ENCODE measurements at regions not wholly inside any gene's neighbourhood (a gene's known extent, or its start where the extent isn't known, plus 50 kb on each side); places are given as distances from the start of the nearest gene placed in this dataset.

DNA sequence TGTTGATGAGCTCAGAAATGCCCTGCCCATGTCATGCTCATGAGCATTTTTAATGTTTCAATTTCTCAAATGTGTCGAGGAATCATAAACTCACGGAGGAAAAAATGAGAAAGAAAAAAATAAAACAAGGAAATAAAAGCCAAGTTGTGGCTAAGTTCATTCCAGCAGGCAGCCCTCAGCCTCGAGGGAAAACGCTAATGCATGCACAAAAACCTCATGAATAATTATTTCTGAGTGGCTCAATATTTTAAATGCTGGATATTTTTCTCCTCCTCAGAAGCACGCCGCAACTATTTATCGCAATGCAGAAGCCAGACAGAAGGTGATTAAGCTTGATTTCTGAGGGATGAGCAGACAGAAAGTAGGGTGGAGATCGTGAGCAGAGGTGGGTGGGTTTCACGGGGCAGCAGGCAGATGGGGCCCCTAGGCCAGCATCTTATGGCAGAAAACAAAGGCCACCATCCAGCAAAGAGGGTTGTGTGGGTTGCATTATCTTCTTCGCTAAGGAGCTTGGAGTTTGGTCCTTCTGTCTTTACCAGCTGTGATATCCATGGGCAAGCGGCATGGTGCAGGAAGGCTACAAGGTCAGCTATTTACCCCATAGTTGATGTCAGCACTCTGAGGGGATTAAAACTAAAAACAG, 151.5 kb upstream of the LRFN2 start:
- CTCF ChIA-PET = no interaction called here
- H3K27me3 ChIP-seq (replicated peaks; ENCODE audit: insufficient read depth, low read depth, low read length, poor library complexity) = no peaks in the 10 kb centered on the region
- BruUV-seq (replicated peaks) = no TSS peak
- H3K4me1 ChIP-seq (ENCODE audit: insufficient read depth, low read length, poor library complexity, severe bottlenecking) = peaks cover 8% of the 10 kb centered on the region
- DNase-seq (ENCODE audit: low spot score) = peak; percentile 26
- peak overlapping the region; percentile 3 for H3K4me3 ChIP-seq (ENCODE audit: low read depth, low read length, poor library complexity, severe bottlenecking)
- H3K36me3 ChIP-seq (ENCODE audit: insufficient read depth, low read length, poor library complexity, severe bottlenecking) = no peaks in the 10 kb centered on the region
- no peak for TF ChIP-seq EZH2 (IDR thresholded peaks at IDR 0.05; ENCODE audit: borderline replicate concordance, low read depth, low read length, poor library complexity, severe bottlenecking)
- TF ChIP-seq, protein P1, sequence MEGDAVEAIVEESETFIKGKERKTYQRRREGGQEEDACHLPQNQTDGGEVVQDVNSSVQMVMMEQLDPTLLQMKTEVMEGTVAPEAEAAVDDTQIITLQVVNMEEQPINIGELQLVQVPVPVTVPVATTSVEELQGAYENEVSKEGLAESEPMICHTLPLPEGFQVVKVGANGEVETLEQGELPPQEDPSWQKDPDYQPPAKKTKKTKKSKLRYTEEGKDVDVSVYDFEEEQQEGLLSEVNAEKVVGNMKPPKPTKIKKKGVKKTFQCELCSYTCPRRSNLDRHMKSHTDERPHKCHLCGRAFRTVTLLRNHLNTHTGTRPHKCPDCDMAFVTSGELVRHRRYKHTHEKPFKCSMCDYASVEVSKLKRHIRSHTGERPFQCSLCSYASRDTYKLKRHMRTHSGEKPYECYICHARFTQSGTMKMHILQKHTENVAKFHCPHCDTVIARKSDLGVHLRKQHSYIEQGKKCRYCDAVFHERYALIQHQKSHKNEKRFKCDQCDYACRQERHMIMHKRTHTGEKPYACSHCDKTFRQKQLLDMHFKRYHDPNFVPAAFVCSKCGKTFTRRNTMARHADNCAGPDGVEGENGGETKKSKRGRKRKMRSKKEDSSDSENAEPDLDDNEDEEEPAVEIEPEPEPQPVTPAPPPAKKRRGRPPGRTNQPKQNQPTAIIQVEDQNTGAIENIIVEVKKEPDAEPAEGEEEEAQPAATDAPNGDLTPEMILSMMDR (conservative IDR thresholded peaks at IDR 0.05; ENCODE audit: low read depth, low read length) = no peak
- intact Hi-C loops (cut with micrococcal nuclease; ENCODE audit: unreplicated experiment) = no loop called here
- no peak overlapping the region for H3K27ac ChIP-seq (ENCODE audit: low read depth, low read length, poor library complexity, severe bottlenecking)
- POLR2A ChIA-PET (ENCODE audit: low non-redundant PET) = no interaction called here
- no peaks in the 10 kb centered on the region for H3K9me3 ChIP-seq (ENCODE audit: low read depth, low read length, poor library complexity, severe bottlenecking)

DNA sequence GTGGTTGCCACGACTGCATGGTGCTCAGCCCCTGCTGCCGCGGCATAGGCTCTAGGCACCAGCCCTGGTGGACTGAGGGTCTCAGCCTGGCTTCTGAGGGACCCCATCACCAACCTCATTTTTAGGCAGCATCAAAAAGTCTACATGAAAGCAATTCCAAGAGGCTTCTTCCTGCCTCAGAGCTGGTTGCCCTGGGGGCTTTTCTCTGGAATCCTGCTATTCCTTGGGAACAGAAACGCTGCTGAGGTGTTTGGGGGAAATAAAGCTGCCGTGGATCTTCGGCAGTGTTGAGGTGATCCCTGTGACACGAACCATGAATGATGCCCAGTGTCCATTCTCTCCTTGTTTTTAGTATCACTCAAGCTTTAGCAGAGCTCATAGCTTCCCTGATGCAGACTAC, 148.4 kb upstream of the LRFN2 start:
- no peaks in the 10 kb centered on the region for H3K27me3 ChIP-seq (replicated peaks; ENCODE audit: insufficient read depth, low read depth, low read length, poor library complexity)
- H3K4me1 ChIP-seq (ENCODE audit: insufficient read depth, low read length, poor library complexity, severe bottlenecking) = peaks cover 8% of the 10 kb centered on the region
- ChIA-PET CTCF (no interaction called here), POLR2A (ENCODE audit: low non-redundant PET) (no interaction called here)
- DNase-seq (ENCODE audit: low spot score) = no peak
- BruUV-seq (replicated peaks) = no TSS peak
- H3K36me3 ChIP-seq (ENCODE audit: insufficient read depth, low read length, poor library complexity, severe bottlenecking) = no peaks in the 10 kb centered on the region
- TF ChIP-seq, protein P1 (conservative IDR thresholded peaks at IDR 0.05; ENCODE audit: low read depth, low read length) = no peak
- TF ChIP-seq EZH2 (IDR thresholded peaks at IDR 0.05; ENCODE audit: borderline replicate concordance, low read depth, low read length, poor library complexity, severe bottlenecking) = no peak
- no peak overlapping the region for H3K4me3 ChIP-seq (ENCODE audit: low read depth, low read length, poor library complexity, severe bottlenecking)
- H3K27ac ChIP-seq (ENCODE audit: low read depth, low read length, poor library complexity, severe bottlenecking) = no peak overlapping the region
- intact Hi-C loops (cut with micrococcal nuclease; ENCODE audit: unreplicated experiment) = no loop called here
- H3K9me3 ChIP-seq (ENCODE audit: low read depth, low read length, poor library complexity, severe bottlenecking) = no peaks in the 10 kb centered on the region

DNA sequence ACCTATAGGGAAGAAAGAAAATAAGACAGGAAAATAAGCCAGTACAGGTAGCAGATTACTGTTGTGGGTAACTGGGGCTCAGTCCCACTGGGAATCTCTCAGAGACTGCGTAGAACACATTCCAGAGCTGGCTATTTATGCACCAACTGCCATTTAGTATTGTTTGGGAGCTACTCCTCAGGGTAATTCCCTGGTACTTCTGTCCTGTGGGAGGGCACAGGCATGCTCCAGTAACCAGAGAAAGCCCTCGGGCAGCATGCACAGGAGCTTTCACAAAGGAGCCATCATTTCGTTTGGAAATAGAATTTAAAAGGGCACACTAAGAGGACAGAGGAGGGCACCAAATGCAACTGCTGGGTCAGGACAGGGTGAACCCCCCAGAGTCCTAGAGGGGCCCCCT, 148.0 kb upstream of the LRFN2 start:
- Histone ChIP-seq H3K4me3 (ENCODE audit: low read depth, low read length, poor library complexity, severe bottlenecking) (no peak overlapping the region), H3K4me1 (ENCODE audit: insufficient read depth, low read length, poor library complexity, severe bottlenecking) (peaks cover 8% of the 10 kb centered on the region), H3K27ac (ENCODE audit: low read depth, low read length, poor library complexity, severe bottlenecking) (no peak overlapping the region), H3K27me3 (replicated peaks; ENCODE audit: insufficient read depth, low read depth, low read length, poor library complexity) (no peaks in the 10 kb centered on the region), H3K36me3 (ENCODE audit: insufficient read depth, low read length, poor library complexity, severe bottlenecking) (no peaks in the 10 kb centered on the region), H3K9me3 (ENCODE audit: low read depth, low read length, poor library complexity, severe bottlenecking) (no peaks in the 10 kb centered on the region)
- intact Hi-C loops (cut with micrococcal nuclease; ENCODE audit: unreplicated experiment) = no loop called here
- no TSS peak for BruUV-seq (replicated peaks)
- ChIA-PET CTCF (no interaction called here), POLR2A (ENCODE audit: low non-redundant PET) (no interaction called here)
- TF ChIP-seq EZH2 (IDR thresholded peaks at IDR 0.05; ENCODE audit: borderline replicate concordance, low read depth, low read length, poor library complexity, severe bottlenecking) = no peak
- no peak for DNase-seq (ENCODE audit: low spot score)

DNA sequence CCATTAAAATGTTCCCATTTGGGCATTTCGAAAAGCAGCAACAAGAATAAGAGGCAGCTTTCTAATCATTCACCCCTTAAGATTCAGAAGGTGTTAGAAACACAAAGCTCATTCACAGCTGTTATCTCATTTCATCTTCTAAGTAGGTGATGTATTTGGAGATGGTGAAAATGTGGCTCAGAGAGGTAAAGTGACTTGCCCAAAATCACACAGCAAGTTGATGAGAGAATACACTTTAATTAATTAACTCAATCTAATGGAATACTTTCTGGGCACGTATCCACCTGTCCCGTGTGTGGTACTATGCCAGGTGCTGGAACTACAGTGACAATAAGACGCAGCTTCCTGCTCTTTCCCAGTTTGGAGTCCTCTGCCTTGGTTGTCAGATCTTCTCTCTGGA, 147.4 kb upstream of the LRFN2 start:
- Histone ChIP-seq H3K36me3 (ENCODE audit: insufficient read depth, low read length, poor library complexity, severe bottlenecking) (no peaks in the 10 kb centered on the region), H3K4me1 (ENCODE audit: insufficient read depth, low read length, poor library complexity, severe bottlenecking) (peaks cover 8% of the 10 kb centered on the region), H3K27me3 (replicated peaks; ENCODE audit: insufficient read depth, low read depth, low read length, poor library complexity) (no peaks in the 10 kb centered on the region), H3K27ac (ENCODE audit: low read depth, low read length, poor library complexity, severe bottlenecking) (no peak overlapping the region), H3K9me3 (ENCODE audit: low read depth, low read length, poor library complexity, severe bottlenecking) (no peaks in the 10 kb centered on the region), H3K4me3 (ENCODE audit: low read depth, low read length, poor library complexity, severe bottlenecking) (no peak overlapping the region)
- intact Hi-C loops (cut with micrococcal nuclease; ENCODE audit: unreplicated experiment) = no loop called here
- ChIA-PET POLR2A (ENCODE audit: low non-redundant PET) (no interaction called here), CTCF (no interaction called here)
- TF ChIP-seq, protein P1 (conservative IDR thresholded peaks at IDR 0.05; ENCODE audit: low read depth, low read length) = no peak
- TF ChIP-seq EZH2 (IDR thresholded peaks at IDR 0.05; ENCODE audit: borderline replicate concordance, low read depth, low read length, poor library complexity, severe bottlenecking) = no peak
- BruUV-seq (replicated peaks) = no TSS peak
- DNase-seq (ENCODE audit: low spot score) = no peak
